Body of pancreas (tissue), 4 donors: ENCODE measurements at regions not wholly inside any gene's neighbourhood (a gene's known extent, or its start where the extent isn't known, plus 50 kb on each side); places are given as distances from the start of the nearest gene placed in this dataset.

Experiments
- POLR2A ChIP-seq, 3 donors: fragments of 450-650 bp; IDR thresholded peaks; one replicate each; pipeline ENCODE4 v1.6.1; 2016; ENCODE audit warnings: antibody characterized with exemption in 3 of 3, mild to moderate bottlenecking in 2 of 3
- TF ChIP-seq, protein P1 (sequence below), 7 experiments: fragments of 450-650 bp in 4 of 7; fragments of 200-600 bp in 3 of 7; sonication (generic) in 3 of 7; IDR thresholded peaks; one replicate each; pipeline ENCODE4 v1.5.1; 2016 to 2019; ENCODE audit warnings: antibody characterized with exemption in 7 of 7

- TF ChIP-seq, protein P1, sequence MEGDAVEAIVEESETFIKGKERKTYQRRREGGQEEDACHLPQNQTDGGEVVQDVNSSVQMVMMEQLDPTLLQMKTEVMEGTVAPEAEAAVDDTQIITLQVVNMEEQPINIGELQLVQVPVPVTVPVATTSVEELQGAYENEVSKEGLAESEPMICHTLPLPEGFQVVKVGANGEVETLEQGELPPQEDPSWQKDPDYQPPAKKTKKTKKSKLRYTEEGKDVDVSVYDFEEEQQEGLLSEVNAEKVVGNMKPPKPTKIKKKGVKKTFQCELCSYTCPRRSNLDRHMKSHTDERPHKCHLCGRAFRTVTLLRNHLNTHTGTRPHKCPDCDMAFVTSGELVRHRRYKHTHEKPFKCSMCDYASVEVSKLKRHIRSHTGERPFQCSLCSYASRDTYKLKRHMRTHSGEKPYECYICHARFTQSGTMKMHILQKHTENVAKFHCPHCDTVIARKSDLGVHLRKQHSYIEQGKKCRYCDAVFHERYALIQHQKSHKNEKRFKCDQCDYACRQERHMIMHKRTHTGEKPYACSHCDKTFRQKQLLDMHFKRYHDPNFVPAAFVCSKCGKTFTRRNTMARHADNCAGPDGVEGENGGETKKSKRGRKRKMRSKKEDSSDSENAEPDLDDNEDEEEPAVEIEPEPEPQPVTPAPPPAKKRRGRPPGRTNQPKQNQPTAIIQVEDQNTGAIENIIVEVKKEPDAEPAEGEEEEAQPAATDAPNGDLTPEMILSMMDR (IDR thresholded peaks at IDR 0.05), result no peak
- TF ChIP-seq POLR2A (IDR thresholded peaks at IDR 0.05), result no peak
Observed at GRCh38 chr2:242032780-242033656, 163.5 kb downstream of the RTP5 start.
